LNCaP clone FGC (cell line): ENCODE measurements at regions not wholly inside any gene's neighbourhood (a gene's known extent, or its start where the extent isn't known, plus 50 kb on each side); places are given as distances from the start of the nearest gene placed in this dataset.
"Not testable (repeated sequence)": the region's sequence is repeated elsewhere in the genome, so short reads cannot be mapped to it uniquely, and the experiment has no call there.

Source experiments
- DNase-seq: peaks from one replicate; pipeline ENCODE4 v3.0.0-alpha.2; 2011; ENCODE audit warnings: low read depth
- H3K4me3 ChIP-seq: 2 replicates; pipeline ENCODE4 v1.5.1; 2011; ENCODE audit warnings: mild to moderate bottlenecking, low read depth, low read length, control low read depth
- TF ChIP-seq, protein P1 (sequence below): IDR thresholded peaks from 2 replicates; pipeline ENCODE4 v1.5.1; 2012; ENCODE audit warnings: mild to moderate bottlenecking; ENCODE audit not compliant: control insufficient read depth, insufficient read depth; ENCODE audit errors: extremely low read depth

DNA sequence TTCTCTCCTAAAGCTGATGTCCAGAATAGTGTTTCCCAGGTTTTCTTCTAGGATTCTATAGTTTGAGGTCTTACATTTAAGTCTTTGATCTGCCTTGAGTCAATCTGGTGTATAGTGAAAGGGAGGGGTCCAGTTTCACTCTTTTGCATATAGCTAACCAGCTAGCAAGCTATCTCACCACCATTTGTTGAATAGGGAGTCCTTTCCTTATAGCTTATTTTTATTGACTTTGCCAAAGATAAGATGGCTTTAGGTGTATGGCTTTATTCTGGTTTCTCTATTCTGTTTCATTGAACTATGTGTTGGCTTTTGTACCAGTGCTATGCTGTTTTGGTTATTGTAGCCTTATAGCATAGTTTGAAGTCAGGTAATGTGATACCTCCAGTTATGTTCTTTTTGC is 1386.1 kb downstream of the SLITRK5 start:
- no peak for DNase-seq
- TF ChIP-seq, protein P1, sequence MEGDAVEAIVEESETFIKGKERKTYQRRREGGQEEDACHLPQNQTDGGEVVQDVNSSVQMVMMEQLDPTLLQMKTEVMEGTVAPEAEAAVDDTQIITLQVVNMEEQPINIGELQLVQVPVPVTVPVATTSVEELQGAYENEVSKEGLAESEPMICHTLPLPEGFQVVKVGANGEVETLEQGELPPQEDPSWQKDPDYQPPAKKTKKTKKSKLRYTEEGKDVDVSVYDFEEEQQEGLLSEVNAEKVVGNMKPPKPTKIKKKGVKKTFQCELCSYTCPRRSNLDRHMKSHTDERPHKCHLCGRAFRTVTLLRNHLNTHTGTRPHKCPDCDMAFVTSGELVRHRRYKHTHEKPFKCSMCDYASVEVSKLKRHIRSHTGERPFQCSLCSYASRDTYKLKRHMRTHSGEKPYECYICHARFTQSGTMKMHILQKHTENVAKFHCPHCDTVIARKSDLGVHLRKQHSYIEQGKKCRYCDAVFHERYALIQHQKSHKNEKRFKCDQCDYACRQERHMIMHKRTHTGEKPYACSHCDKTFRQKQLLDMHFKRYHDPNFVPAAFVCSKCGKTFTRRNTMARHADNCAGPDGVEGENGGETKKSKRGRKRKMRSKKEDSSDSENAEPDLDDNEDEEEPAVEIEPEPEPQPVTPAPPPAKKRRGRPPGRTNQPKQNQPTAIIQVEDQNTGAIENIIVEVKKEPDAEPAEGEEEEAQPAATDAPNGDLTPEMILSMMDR: no peak

DNA sequence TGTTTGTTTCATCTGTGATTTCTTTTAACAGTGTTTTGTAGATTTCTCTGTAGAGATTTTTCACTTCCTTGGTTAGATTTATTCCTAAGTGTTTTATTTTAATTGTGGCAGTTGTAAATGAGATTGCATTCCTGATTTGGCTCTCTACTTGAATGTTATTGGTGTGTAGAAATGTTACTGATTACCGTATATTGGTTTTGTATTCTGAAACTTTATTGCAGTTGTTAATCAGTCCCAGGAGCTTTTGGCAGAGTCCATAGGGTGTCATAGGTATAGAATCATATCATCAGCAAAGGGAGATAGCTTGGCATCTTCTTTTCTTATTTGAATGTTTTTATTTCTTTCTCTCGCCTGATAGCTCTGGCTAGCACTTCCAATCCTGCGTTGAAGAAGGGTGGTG is 1386.7 kb downstream of the SLITRK5 start:
- H3K4me3 ChIP-seq: no peak overlapping the region
- no peak for DNase-seq
- TF ChIP-seq, protein P1: no peak

More for the DNA sequence above, 1386.1 kb downstream of the SLITRK5 start:
- H3K4me3 ChIP-seq: no peak overlapping the region

DNA sequence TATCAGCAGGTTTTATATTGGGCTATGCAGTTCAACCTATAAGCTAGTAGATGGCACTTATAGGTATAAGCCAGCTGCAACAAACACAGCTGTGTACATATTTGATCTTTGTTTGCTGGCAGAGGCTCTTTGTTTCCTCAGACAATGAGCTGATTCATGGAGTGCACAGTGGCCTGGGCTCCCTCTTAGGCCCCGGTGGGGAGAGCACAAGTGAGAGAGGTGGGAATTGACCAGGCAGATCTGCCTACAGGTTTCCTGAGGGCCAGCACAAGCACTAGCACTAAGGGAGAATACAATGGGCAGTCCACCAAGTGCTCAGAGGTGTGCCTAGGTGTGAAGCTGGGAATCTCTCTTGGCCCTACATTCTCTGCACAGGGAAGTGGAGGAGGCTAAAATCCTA is 1390.7 kb downstream of the SLITRK5 start:
- H3K4me3 ChIP-seq: no peak overlapping the region
- peak; percentile 78 for DNase-seq
- TF ChIP-seq, protein P1: no peak

DNA sequence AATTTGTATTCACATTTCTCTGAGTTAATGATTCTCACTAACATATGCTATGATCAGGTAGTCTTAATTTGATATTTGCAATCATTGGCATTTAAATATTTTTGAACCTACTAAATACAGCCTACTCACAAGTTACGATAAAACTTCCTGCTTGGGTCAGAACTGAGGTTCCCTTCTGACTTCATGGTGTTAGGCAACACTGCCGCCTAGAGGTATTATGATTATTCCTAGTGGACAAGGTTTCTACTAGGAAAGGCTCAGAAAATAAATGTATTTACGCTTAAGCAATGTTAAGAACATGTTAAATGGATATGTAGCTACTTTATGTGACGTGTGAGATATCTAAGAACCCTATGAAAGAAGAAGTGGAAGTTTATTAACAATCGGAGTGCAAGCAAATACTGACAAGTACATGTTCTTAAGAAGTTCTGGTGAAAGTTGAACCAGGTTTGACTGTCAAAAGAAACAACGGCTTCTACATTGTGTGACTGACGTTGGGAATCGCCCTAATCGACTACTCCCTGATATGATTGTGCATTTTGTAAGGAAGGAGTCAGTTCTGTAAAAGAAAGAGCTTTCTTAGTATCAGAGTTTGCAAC is 1395.8 kb downstream of the SLITRK5 start:
- TF ChIP-seq, protein P1: peak; percentile 61
- peak; percentile 19 for DNase-seq
- no peak overlapping the region for H3K4me3 ChIP-seq

DNA sequence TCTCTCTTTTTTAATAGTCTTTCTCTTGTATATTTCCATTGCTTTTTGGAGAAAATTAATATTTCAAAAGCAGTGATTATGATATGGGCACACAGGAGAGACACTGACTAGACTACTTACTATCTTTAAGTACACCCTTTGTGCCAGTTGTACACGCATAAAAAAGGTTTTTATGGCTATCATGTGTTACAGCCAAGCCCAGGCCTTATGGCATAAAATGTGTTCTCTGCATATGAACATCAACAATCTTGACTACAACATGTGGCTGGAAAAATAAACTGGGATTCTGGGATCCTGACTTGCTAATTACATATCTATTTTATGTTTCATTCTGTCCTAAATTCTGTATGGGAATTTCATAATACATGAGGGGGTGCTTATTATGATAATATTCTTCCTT is 1401.8 kb downstream of the SLITRK5 start:
- H3K4me3 ChIP-seq: no peak overlapping the region
- TF ChIP-seq, protein P1: no peak

DNA sequence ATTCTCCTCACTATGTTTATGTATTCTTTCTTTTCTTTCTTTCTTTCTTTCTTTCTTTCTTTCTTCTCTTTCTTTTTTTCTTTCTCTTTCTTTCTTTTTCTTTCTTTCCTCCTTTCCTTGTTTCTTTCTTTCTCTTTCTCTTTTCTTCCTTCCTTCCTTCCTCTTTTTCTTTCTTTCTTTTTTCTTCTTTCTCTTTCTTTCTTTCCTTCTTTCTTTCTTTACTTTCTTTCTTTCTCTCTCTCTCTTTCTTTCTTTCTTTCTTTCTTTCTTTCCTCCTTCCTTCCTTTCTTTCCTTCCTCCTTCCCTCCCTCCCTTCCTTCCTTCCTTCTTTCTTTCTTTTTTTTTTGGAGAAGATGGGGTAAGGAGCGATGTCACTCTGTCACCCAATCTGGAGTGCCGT is 1405.5 kb downstream of the SLITRK5 start:
- no peak for DNase-seq
- no peak overlapping the region for H3K4me3 ChIP-seq
- TF ChIP-seq, protein P1: no peak

More for the DNA sequence above, 1401.8 kb downstream of the SLITRK5 start:
- DNase-seq: no peak

DNA sequence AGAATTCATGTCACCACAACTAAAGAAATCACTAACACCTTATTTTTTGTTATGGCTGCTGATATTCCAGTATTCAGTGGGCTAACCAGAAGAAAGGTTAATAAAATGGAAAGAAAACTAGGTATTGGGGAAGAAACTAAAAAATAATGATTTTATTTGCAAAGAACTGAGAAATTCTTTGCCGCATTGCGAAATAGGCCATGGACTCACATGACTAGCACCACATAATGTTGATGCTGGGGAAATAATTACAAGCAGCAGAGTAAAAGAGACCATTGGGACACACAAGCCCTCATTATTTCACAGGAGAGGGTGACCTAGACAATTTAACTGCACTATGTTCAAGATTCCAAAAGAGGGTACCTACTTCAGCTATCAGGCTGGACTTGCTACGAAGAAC is 1411.5 kb downstream of the SLITRK5 start:
- DNase-seq: no peak
- TF ChIP-seq, protein P1: no peak
- no peak overlapping the region for H3K4me3 ChIP-seq

DNA sequence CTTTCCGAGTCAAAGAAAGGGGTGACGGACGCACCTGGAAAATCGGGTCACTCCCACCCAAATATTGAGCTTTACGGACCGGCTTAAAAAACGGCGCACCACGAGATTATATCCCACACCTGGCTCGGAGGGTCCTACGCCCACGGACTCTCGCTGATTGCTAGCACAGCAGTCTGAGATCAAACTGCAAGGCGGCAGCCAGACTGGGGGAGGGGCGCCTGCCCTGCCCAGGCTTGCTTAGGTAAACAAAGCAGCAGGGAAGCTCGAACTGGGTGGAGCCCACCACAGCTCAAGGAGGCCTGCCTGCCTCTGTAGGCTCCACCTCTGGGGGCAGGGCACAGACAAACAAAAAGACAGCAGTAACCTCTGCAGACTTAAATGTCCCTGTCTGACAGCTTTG is 1416.9 kb downstream of the SLITRK5 start:
- DNase-seq, H3K4me3 ChIP-seq: not testable (repeated sequence)
